RPMI7951 (cell line): ENCODE measurements at regions not wholly inside any gene's neighbourhood (a gene's known extent, or its start where the extent isn't known, plus 50 kb on each side); places are given as distances from the start of the nearest gene placed in this dataset.

Experiments used
- DNase-seq: peaks from one replicate; pipeline ENCODE4 v3.0.0-alpha.2; 2012; ENCODE audit warnings: low read depth

GRCh38 chr1:163807331-163808049 is 485.7 kb downstream of the NUF2 start:
- no peak for DNase-seq

- DNase-seq: no peak
Observed at GRCh38 chr1:163813251-163813650, 491.5 kb downstream of the NUF2 start.

GRCh38 chr1:163820226-163820625 is 498.5 kb downstream of the NUF2 start:
- DNase-seq: no peak

- DNase-seq: no peak
Observed at GRCh38 chr1:163820766-163821165, 499.0 kb downstream of the NUF2 start.

- no peak for DNase-seq
Observed at GRCh38 chr1:163821679-163822078, 499.9 kb downstream of the NUF2 start.

GRCh38 chr1:163823017-163823416 is 501.3 kb downstream of the NUF2 start:
- no peak for DNase-seq

GRCh38 chr1:163824006-163824405 is 502.3 kb downstream of the NUF2 start:
- peak; percentile 7 for DNase-seq

GRCh38 chr1:163824490-163824889 is 502.7 kb downstream of the NUF2 start:
- no peak for DNase-seq

- no peak for DNase-seq
Observed at GRCh38 chr1:163826500-163826899, 504.7 kb downstream of the NUF2 start.

- DNase-seq: no peak
Observed at GRCh38 chr1:163834778-163835177, 513.0 kb downstream of the NUF2 start.

GRCh38 chr1:163836481-163836880 is 514.7 kb downstream of the NUF2 start:
- no peak for DNase-seq

- no peak for DNase-seq
Observed at GRCh38 chr1:163837206-163837605, 515.5 kb downstream of the NUF2 start.

GRCh38 chr1:163842571-163842970 is 520.8 kb downstream of the NUF2 start:
- DNase-seq: no peak

GRCh38 chr1:163844459-163844858 is 522.7 kb downstream of the NUF2 start:
- DNase-seq: no peak

GRCh38 chr1:163845279-163845678 is 523.5 kb downstream of the NUF2 start:
- DNase-seq: no peak

GRCh38 chr1:163863731-163864130 is 542.0 kb downstream of the NUF2 start:
- DNase-seq: no peak

- DNase-seq: no peak
Observed at GRCh38 chr1:163864207-163864606, 542.5 kb downstream of the NUF2 start.

- no peak for DNase-seq
Observed at GRCh38 chr1:163866564-163866963, 544.8 kb downstream of the NUF2 start.

GRCh38 chr1:163870666-163871065 is 548.9 kb downstream of the NUF2 start:
- peak; percentile 1 for DNase-seq

GRCh38 chr1:163872067-163872466 is 550.3 kb downstream of the NUF2 start:
- DNase-seq: no peak

- DNase-seq: no peak
Observed at GRCh38 chr1:163874070-163874469, 552.3 kb downstream of the NUF2 start.

- DNase-seq: peak; percentile 69
Observed at GRCh38 chr1:163875200-163875926, 553.6 kb downstream of the NUF2 start.

GRCh38 chr1:163875927-163876320 is 554.2 kb downstream of the NUF2 start:
- DNase-seq: no peak
